Gastroesophageal sphincter (tissue), 3 donors: ENCODE measurements at regions not wholly inside any gene's neighbourhood (a gene's known extent, or its start where the extent isn't known, plus 50 kb on each side); places are given as distances from the start of the nearest gene placed in this dataset.

ENCODE experiments used
- CTCF ChIP-seq, 4 experiments: fragments of 200-600 bp in 2 of 4; fragments of 450-650 bp in 2 of 4; sonication (generic) in 1 of 4; IDR thresholded peaks; one replicate each; pipeline ENCODE4 v1.5.1; 2017 to 2019; ENCODE audit warnings: antibody characterized with exemption in 4 of 4, mild to moderate bottlenecking in 2 of 4, moderate library complexity in 2 of 4
- EP300 ChIP-seq: sonication (generic); formaldehyde crosslinking; IDR thresholded peaks from one replicate; pipeline ENCODE4 v1.6.1; 2017; ENCODE audit warnings: antibody characterized with exemption, mild to moderate bottlenecking
- POLR2A ChIP-seq, 2 donors: fragments of 450-650 bp; IDR thresholded peaks; one replicate each; pipeline ENCODE4 v1.6.1; 2017; ENCODE audit warnings: antibody characterized with exemption in 2 of 2, mild to moderate bottlenecking in 2 of 2, moderate library complexity in 1 of 2
- POLR2AphosphoS5 ChIP-seq: sonication (generic); formaldehyde crosslinking; IDR thresholded peaks from one replicate; pipeline ENCODE4 v1.6.1; 2017; ENCODE audit warnings: antibody characterized with exemption

- TF ChIP-seq POLR2AphosphoS5, result no peak
- no peak for TF ChIP-seq CTCF (IDR thresholded peaks at IDR 0.05)
- TF ChIP-seq EP300, result no peak
- no peak for TF ChIP-seq POLR2A (IDR thresholded peaks at IDR 0.05)
These were observed 314.0 kb upstream of the SALL3 start for GRCh38 chr18:78665644-78666043.
